Adrenal gland (tissue), 9 donors: ENCODE measurements at regions not wholly inside any gene's neighbourhood (a gene's known extent, or its start where the extent isn't known, plus 50 kb on each side); places are given as distances from the start of the nearest gene placed in this dataset.

Source experiments
- DNase-seq, 7 donors: peaks; one replicate each; pipeline ENCODE4 v3.0.0-alpha.2; 2019 to 2020
- H3K27ac ChIP-seq, 5 donors: fragments of 200-600 bp; sonication (generic) in 4 of 5; 1 replicate in 3 of 5; 2 replicates in 2 of 5; pipeline versions ENCODE4 v1.5.1 to v1.8.0; 2016 to 2020; ENCODE audit warnings: mild to moderate bottlenecking in 1 of 5
- H3K27me3 ChIP-seq: fragments of 200-600 bp; 2 replicates; pipeline ENCODE4 v1.8.0; 2021
- H3K36me3 ChIP-seq, 2 donors: fragments of 200-600 bp; replicated peaks in 1 of 2; 1 replicate in 1 of 2; 2 replicates in 1 of 2; pipeline versions ENCODE4 v1.5.1 to v1.8.0; 2018 to 2022
- H3K4me1 ChIP-seq, 2 donors: fragments of 200-600 bp; replicated peaks in 1 of 2; 1 replicate in 1 of 2; 2 replicates in 1 of 2; pipeline versions ENCODE4 v1.5.1 to v1.8.0; 2018 to 2021
- H3K4me3 ChIP-seq, 4 donors: fragments of 200-600 bp; sonication (generic) in 3 of 4; one replicate each; pipeline ENCODE4 v1.5.1; 2016 to 2018
- H3K9me3 ChIP-seq, 3 donors: fragments of 200-600 bp; sonication (generic) in 1 of 3; replicated peaks in 1 of 3; 1 replicate in 2 of 3; 2 replicates in 1 of 3; pipeline versions ENCODE4 v1.5.1 to v1.8.0; 2016 to 2021
- CTCF ChIP-seq, 6 experiments: fragments of 450-650 bp in 4 of 6; fragments of 200-600 bp in 2 of 6; sonication (generic) in 1 of 6; IDR thresholded peaks; 1 replicate in 5 of 6; 2 replicates in 1 of 6; pipeline versions ENCODE4 v1.5.1 to v1.8.0; 2016 to 2021; ENCODE audit warnings: antibody characterized with exemption in 6 of 6, mild to moderate bottlenecking in 2 of 6, moderate library complexity in 1 of 6
- POLR2A ChIP-seq, 2 donors: fragments of 450-650 bp; IDR thresholded peaks; one replicate each; pipeline ENCODE4 v1.6.1; 2017; ENCODE audit warnings: antibody characterized with exemption in 2 of 2, mild to moderate bottlenecking in 2 of 2, moderate library complexity in 1 of 2
- WGBS, 4 donors: extraction: QIAGEN DNeasy Blood & Tissue Kit in 2 of 4; methylation state at CpG; one replicate each; pipeline versions ENCODE4 v1.1.5 to v1.1.7; 2013 to 2017; 5-methylcytosine and 5-hydroxymethylcytosine counted together
- intact Hi-C, 2 donors: fragments of 100-400 bp; cut with DNase I; formaldehyde crosslinking; loops; one replicate each; pipeline versions ENCODE4 v1.14.1 to v1.15.0; 2022 to 2023
- donor health status: healthy with polysubstance abuse.
- donor health status: Bipolar disorder and iron deficiency.
- donor health status: DM: yes; HTN: yes; CAD: no.
- donor health status: DM: no; HTN: no; CAD: no.
- donor health status: DM: no; HTN: no; CAD: no.

- no peaks in the 10 kb centered on the region for H3K27me3 ChIP-seq
- H3K4me1 ChIP-seq = no peaks in the 10 kb centered on the region
- H3K9me3 ChIP-seq = no peaks in the 10 kb centered on the region
- no peak overlapping the region for H3K27ac ChIP-seq
- H3K36me3 ChIP-seq = no peaks in the 10 kb centered on the region
- H3K4me3 ChIP-seq = no peak overlapping the region
- no peak for TF ChIP-seq CTCF (IDR thresholded peaks at IDR 0.05)
- TF ChIP-seq POLR2A (IDR thresholded peaks at IDR 0.05) = no peak
- DNase-seq = no peak
- intact Hi-C loops = no loop called here
Measured at GRCh38 chr10:108598831-108599230, 1324.5 kb downstream of the XPNPEP1 start.

DNA sequence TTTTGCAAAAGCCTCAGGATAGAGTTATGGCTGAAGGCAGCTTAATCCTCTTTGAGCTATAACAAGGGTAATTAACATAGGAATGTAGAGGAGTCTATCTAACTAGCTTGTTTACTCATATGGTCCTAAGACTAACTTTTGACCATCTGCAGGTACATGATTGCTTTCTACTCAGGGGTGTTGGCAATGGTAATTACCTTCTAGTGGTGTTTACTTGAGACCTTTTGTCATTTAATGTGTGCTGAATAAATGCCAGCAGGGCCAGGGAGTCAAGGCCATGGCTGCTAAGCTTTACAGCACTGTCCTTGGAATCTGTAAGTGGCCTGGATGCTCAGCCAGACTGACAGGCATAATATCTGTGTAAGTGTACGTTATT, 1325.0 kb downstream of the XPNPEP1 start:
- H3K27ac ChIP-seq = no peak overlapping the region
- 25 to 36% (median 34%) methylated on average over 1 of the region's 1 CpG for WGBS, 4 donors
- no peak for TF ChIP-seq CTCF (IDR thresholded peaks at IDR 0.05)
- no peak for TF ChIP-seq POLR2A (IDR thresholded peaks at IDR 0.05)
- intact Hi-C loops = no loop called here
- H3K27me3 ChIP-seq = no peaks in the 10 kb centered on the region
- no peaks in the 10 kb centered on the region for H3K36me3 ChIP-seq
- H3K9me3 ChIP-seq = no peaks in the 10 kb centered on the region
- H3K4me1 ChIP-seq = no peaks in the 10 kb centered on the region
- DNase-seq = no peak
- no peak overlapping the region for H3K4me3 ChIP-seq

GRCh38 chr10:108597657-108598319, 1325.5 kb downstream of the XPNPEP1 start:
- Histone ChIP-seq H3K9me3 (no peaks in the 10 kb centered on the region), H3K36me3 (no peaks in the 10 kb centered on the region), H3K27ac (no peak overlapping the region), H3K4me3 (no peak overlapping the region), H3K27me3 (no peaks in the 10 kb centered on the region), H3K4me1 (no peaks in the 10 kb centered on the region)
- WGBS, 4 donors = 54 to 76% (median 66%) methylated on average over 2 of the region's 2 CpGs
- no peak for DNase-seq
- TF ChIP-seq POLR2A (IDR thresholded peaks at IDR 0.05) = no peak
- TF ChIP-seq CTCF (IDR thresholded peaks at IDR 0.05) = no peak
- intact Hi-C loops = no loop called here

DNA sequence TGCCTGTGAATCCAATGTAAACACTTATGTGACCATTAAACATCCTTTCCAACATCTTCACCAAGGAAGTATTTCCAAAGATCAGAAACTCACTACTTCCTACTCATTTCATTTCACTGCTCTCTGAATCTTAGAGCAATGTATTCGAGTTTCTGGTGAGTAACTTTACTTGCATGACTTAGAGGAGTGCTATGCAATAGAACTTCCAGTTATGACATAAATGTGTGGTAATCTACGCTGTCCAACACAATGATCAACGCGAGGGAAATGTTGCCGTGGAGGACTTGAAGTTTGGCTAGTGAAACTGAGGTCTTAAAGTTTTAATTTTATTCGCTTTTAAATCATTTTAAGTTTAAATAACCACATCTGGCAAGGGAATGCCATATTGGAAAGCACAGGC, 1326.3 kb downstream of the XPNPEP1 start:
- TF ChIP-seq CTCF (IDR thresholded peaks at IDR 0.05) (no peak), POLR2A (IDR thresholded peaks at IDR 0.05) (no peak)
- Histone ChIP-seq H3K36me3 (no peaks in the 10 kb centered on the region), H3K27ac (no peak overlapping the region), H3K4me1 (no peaks in the 10 kb centered on the region), H3K9me3 (no peaks in the 10 kb centered on the region), H3K4me3 (no peak overlapping the region), H3K27me3 (no peaks in the 10 kb centered on the region)
- WGBS, 4 donors = 77 to 84% (median 82%) methylated on average over 6 of the region's 6 CpGs
- DNase-seq = no peak
- intact Hi-C loops = no loop called here
